ENCODE measurements at regions not wholly inside any gene's neighbourhood (a gene's known extent, or its start where the extent isn't known, plus 50 kb on each side); places are given as distances from the start of the nearest gene placed in this dataset.
"Not testable (repeated sequence)": the region's sequence is repeated elsewhere in the genome, so short reads cannot be mapped to it uniquely, and the experiment has no call there.

DNA sequence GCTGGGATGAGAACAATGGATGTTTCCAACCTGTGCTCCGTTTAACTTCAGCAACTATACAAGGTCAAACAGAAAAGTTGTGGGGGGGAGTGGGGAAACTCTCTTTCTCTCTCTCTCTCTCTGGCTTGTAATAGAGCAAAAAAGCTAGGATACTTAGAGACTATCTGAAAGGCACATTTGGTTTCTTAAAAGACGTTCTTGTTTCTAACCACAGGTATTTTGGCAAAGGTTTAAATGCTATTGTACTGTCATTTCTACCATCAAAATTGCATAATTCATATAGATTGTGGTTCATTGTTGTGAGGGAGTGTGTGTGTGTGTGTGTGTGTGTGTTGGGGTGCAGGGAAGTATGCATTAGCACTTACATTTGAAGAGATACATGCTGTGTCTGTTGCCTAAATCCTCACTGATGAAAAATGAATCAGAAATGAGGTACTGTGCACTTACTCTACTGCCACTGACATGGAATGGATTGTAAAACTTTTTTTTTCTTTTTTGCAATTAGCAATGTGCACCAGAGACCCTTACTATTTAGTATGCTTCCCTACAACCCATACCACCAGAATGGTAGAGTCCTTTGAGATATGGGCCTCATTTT lies 841.0 kb upstream of the PIK3C3 start:
- no peak for DNase-seq

DNA sequence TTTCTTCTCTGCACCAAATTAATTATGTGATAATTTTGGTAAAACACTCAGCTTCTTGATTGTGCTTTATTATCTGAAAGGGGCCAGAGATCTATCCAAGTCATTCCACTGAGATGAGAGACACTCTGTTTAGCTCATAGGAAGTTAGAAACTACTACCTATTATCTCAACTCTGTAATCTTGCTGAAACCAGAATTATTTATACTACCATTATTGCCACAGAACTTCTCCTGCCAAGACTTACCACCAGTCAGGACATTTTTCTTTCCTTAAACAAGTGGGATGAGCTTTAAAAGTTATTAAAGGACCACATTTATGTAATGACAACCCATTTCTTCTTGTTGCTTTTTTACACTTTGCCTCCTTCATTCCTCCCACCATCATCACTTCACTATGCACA lies 855.6 kb upstream of the PIK3C3 start:
- no peak for DNase-seq

DNA sequence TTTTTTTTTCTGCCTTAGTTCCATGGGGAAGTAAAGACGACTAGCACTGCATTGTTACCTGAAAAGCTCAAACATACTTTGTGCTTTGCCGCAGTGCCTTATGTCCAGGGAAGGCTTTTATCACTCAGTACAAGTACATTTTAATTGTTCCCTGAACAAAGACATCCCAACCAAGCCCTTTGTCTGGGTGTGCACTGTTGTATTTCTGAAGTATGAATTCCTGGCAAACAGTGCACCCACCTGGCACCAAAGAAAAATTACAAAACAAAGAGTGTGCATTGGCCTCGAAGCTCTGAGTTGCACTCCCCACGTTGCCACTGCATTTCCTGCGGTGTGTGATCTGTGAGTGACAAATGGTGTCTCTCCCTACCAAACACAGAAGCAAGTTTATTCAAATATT lies 858.5 kb upstream of the PIK3C3 start:
- no peak for DNase-seq

DNA sequence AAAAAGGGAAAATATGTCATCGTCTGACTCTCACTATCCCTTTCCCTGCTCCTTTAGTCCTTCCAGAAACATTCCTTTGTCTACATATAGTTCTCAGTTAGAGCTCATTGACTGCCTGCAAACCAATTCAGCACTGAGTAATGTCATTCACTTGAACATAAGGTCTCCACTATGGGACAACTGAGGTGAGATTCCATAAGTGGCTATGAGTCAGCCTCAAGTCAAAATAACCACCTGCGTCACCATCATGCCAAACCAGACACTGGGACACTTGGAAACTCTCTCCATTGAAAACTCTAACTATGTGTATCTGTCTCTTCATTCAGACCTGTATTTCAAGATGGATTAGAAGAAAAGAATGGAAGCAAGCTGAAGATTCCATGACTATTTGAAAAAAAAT lies 878.0 kb upstream of the PIK3C3 start:
- no peak for DNase-seq

DNA sequence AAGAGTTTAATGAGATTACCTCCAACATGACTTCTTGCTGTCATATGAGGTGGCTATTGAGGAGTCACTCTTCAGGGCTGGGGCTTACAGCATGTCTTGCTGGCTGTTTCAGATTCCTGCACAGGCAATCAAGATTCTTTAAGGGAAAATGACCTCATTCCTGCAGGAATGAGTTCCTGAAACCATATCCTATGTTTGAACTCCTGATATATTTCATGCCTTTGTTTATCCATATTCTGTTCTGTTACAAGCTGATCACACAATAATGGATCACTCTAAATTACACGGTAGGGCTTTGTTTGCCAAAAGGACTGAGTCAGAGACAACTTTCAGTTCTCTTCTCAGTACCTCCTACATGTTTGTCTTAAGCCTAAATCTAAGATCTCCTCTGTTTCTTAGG lies 879.8 kb upstream of the PIK3C3 start:
- no peak for DNase-seq

DNA sequence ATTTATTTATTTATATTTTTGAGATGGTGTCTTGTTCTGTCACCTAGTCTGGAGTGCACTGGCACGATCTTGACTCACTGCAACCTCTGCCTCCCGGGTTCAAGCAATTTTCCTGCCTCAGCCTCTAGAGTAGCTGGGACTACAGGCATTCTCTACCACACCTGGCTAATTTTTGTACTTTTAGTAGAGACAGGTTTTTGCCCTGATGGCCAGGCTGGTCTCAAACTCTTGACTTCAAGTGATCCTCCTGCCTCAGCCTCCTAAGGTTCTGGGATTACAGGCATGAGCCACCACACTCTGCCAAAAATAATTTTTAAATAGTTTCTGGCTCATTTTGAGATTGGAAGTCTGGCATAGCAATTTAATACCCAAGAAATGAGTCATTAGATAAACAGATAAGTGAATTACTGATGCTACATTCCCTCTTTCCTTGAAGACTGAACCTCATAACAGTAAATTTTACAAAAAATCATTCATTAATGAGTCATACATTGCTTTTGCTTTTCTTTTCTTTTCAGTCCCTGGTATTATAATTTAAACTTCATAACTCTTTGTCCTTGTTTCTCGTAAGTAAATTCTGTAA lies 881.6 kb upstream of the PIK3C3 start:
- DNase-seq: no peak

DNA sequence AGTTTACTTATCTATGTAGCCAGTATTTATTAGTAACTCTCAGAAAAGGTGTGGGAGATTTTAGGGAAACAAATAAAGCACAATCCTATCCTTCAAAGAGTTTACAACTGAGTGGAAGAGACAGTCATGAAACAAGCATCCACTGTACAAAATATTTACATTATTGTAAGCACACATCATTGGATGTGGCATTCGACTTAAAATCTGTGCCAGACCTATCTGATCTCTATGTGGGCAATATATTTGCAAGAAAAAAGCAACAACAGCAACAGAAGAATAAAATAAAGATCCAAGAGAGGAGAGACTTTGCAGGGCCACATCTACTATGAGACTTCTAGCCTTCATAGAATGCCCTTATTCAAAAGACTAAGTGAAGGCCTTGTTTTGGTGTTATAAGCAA lies 882.1 kb upstream of the PIK3C3 start:
- DNase-seq: no peak

DNA sequence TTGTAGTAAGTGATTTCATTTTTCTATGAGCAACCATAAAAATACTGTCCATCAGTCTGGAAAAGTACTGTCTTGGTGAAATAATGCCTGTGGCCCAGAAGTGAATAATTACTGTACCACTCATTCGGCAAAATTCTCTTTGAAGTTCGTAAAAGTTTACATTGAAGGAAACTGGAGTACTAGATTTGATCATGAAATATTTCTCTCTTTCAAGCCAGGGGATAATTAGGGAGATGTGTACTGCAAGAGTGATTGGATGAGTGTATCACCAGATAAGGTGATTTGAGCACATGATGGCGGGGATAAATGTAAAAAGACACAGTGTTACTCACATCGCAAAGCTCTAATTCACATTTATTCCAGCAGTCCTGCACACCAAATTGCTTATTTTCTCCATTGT lies 883.2 kb upstream of the PIK3C3 start:
- DNase-seq: no peak

DNA sequence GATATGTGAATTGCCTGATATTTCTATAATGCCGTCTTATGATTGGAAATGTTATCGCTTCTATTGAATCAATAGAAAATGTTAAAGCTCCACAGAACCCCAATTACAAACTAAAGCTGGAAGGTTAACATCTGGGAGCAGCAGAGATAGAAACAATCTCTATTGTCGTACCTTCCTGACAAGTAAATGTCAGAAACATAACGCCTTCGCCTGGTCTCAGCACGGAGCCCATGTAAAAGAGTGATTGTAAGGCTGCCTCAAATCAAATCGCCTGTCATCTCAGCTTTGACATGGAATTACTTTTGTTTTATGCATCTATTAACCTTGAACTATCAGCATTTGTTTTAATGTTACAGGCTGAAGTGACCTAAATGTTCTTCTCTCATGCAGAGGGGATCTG lies 885.9 kb upstream of the PIK3C3 start:
- DNase-seq: no peak

DNA sequence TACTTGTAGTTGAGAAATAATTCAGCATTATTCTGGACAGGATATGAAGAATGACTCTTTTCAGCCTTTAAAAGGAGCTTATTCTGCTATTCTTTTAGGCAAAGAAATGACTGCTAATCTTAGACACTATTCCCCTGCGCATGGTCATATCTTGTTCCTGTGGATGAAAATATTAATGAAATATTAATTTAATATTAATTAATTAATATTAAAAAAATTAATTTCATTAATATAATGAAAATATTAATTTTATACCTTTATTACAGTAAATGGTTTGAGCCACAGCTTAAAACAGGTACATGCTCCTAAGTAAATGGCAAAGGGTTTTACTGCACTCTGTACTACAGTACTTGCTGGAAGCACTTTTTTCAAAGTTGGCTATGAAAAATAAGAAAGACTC lies 890.1 kb upstream of the PIK3C3 start:
- DNase-seq: no peak

DNA sequence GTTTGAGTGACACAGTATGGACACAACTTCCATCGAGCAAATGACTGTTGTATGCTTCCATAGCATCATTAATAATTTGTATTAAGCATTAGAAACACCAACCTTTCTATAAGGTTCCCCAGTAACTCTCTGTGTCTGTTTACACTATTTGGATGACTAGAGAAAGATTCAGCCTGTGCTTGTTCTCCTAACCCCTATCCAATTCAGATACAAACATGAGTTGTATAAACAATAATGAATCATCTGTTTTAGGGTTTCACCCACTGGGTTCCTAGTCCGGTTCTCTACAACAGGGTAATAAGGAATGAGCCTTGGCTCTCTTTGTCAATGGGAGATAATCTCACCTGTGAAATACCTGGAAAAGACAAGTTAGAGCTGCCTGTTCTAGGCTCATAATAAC lies 894.1 kb upstream of the PIK3C3 start:
- DNase-seq: no peak

DNA sequence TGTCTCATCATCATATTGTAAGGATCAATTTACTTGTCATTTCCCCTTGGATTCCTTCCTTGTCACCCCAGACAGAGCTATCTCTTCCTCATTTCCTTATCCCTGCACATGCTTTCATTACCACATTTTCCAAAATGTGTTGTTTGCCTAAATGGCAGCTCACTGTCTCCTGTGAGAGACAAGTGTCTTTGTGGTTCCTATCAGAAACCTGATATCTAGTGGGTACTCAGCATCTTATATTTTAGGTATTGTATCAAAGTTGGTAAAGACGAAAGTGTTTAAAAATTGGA lies 896.0 kb upstream of the PIK3C3 start:
- no peak for DNase-seq

DNA sequence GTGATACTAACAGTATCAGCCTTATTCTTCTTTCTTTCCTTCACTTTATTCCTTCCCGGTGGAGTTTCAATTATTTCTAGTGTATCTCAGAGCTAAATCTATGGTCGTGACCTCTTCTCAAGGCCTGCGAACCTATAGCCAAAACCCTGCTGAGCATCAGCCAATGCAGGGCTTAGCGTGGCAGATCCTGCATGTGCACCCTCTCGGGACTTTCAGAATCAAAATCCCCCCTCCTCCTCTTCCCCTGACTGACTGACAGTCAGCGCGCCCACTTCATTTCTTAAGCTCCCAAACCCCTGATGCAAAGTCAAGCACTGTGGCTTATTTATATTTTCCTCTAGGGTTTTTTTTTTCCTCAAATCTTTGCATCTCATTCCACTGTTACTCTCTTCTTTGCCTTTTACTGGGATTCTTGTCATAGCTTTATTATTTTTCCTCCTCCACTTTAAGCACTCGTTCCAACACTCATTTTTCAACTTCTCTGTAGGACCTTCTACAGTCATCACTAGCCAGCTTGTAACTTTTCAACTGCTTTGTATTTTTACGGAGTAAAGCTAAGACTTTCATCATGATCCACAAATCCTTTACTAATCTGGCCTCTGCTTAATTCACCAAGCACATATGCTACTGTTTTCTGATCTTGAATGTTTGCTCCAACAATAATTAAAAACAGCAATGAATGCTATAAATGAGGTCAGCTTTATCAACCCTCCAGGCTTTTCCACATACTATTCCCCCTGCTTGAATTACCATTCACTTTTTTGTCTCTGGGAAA lies 896.5 kb upstream of the PIK3C3 start:
- no peak for DNase-seq

DNA sequence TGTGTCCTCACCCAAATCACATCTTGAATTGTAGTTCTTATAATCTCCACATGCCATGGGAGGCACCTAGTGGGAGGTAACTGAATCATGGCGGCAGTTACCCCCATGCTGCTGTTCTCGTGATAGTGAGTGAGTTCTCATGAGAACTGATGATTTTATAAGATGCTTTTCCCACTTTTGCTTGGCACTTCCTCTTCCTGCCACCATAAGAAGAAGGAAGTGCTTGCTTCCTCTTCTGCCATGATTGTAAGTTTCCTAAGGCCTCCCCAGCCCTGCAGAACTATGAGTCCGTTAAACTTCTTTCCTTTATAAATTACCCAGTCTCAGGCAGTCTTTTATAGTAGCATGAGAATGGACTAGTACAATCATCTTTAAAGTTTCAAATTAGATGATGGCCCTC lies 902.4 kb upstream of the PIK3C3 start:
- DNase-seq: no peak

DNA sequence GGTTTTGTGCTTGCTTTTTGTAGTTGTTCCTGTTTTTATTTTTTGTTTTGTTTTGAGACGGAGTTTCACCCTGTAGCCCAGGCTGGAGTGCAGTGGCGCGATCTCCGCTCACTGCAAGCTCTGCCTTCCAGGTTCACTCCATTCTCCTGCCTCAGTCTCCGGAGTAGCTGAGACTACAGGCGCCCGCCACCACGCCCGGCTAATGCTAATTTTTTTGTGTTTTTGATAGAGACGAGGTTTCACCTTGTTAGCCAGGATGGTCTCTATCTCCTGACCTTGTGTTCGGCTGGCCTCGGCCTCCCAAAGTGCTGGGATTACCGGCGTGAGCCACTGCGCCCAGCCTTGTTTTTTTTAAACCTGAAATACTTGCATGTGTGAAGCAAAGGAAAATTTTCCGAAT lies 908.8 kb upstream of the PIK3C3 start:
- DNase-seq: not testable (repeated sequence)

DNA sequence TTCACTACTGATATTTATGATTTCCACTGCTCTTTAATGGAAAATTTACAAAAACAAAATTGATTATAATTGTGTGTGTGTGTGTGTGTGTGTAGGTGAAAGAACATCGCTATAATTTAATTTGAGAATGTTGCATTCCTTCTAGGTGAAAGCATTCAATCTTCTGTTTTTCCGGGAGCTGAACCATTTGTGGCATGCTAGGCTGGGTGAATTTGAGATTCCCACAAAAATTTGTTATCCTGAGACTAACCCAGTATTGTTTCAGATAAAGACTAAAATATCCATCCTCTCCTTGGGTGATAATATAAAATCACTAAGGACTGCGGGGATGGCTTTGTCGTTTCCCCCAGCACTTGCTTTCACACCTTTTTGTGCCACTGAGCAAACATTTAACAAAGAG lies 911.2 kb upstream of the PIK3C3 start:
- DNase-seq: no peak

DNA sequence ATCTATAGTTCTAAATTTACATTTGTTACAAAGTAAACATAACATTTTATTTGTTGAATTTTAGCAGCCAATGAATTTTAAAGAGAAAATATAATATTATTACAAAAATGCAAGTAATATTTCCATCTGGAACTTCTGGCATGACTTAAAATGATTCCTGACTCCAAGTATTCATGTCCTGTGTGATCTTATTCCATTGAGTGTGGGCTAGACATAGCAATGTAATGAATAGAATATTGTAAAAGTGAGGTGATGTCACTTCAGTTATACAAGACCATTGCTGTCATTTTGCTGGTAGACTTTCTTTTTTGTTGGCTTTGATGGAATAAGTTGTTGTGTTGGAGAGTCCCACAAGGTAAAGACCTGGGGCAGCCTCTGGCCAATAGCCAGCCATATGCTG lies 912.2 kb upstream of the PIK3C3 start:
- DNase-seq: no peak

DNA sequence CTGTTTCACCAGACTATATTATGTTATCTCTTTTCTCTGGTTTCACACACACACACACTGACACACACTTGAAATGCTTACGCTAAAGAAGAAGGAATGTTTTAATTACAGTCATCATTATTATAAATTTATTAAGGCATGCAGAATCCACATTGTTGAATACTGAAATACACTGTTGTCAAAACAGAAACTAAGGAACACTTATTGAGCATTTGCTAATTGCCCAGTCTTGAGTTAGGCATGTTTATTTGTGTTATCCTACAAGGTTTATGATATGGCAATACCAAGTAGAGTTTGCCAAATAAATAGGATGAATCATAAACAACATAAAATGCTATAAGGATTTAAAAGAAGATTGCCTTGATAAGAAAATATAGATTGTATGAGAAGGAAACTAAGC lies 917.0 kb upstream of the PIK3C3 start:
- no peak for DNase-seq

DNA sequence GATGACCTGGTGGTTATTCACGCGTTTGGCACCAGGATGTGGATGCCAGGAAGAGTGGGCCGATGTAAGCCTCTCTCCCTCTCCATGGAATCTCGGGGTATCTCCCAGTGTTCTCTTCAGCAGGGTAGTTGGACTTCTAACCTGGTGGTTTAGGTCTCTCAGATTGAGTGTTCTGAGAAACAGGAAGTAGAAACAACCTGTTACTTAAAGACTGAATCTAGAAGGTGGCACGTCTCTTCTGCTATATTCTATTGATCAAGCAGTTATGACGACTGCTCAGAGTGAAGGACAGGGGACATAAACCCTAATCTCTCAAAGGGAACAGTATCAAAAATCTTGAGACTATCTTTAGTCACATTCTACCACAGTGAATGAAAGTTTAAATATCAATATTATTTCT lies 918.7 kb upstream of the PIK3C3 start:
- no peak for DNase-seq

DNA sequence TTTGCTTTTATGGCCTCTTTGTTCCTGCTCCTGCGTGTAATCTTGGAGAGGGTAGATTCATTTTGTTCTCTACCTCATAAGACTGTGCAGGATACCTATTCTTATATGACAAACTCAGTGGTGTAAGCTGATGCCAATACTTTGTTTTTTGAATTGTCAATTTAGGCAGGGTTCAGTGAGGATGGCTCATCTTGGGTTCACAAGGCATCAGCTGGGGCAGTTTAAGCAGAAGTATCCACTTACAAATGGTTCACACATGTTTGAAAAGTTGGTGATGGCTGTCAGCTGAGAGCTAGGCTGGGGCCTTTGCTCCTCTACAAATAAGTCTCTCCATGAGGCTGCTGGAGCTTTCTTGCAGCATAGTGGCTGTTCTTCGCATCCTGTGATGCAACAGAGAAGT lies 920.6 kb upstream of the PIK3C3 start:
- no peak for DNase-seq

DNA sequence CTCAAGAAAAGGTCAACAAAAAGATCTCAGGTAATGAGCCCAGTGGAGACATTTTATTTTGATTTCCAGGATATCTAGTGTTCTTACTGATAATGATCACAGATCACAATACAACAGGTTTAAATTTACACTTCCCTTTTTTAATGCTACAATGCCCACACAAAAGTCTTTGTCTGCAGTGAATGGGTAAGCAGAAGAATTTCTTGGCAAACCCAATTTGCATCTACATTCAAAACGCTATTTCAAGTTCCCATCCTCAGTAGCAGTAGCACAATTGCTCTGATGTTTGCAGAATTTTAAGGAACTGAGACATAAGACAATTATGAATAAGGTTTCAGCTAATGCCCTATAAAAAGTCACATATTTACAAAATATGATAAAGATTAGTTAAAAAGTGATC lies 929.4 kb upstream of the PIK3C3 start:
- no peak for DNase-seq

DNA sequence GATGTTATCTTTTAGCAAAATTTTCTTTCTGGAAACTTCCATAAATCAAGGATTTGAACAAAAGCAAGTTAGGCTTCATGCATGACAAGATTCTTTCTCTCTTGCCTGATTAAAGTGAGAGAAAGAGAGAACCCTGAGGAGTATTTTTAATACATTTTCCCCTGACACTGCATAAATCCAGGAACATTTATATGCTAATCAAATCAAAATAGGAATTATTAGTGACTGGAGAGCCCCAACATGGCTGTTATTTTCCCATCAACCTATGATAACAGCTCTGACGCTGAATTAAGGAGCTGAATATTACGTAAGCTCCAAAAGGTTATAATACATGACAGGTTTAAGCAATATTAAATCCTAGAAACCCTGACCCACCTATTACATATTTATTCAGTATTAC lies 930.2 kb upstream of the PIK3C3 start:
- DNase-seq: no peak

DNA sequence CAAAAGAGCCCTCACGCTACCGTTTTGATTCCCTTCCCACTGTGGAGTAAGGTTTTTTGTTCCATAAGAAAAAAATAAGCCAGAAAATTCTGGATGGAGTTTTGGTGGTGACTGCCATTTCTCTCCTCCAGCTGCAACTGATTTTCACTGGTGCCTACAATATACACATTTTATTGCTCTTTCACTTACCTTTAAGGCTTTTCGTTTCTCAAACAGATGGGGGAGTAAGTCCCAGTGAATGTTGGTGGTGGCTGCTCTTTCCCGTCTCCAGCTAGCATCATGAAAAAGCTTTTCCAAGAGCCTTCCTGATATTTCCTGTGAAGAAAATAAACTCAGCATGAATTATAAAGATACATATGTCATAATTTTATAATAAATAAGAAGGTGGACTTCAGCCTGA lies 932.5 kb upstream of the PIK3C3 start:
- no peak for DNase-seq

DNA sequence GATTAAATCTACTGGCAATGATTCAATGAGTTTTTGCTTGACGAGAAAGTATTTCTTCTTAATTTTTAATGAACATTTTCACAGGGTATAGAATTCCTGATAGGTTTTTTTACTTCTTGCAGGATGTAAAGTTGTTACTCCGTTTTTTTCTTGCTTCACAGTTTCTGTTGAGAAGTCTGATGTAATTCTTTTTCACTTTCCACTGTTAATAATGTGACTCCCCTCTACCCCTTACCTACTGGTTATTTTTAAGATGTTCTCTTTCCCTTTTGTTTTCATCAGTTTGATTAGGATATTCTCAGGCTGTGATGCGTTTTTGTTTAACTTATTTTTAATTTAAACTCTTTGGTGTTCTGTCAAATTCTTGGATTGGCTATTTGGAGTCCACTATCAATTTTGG lies 933.9 kb upstream of the PIK3C3 start:
- DNase-seq: no peak

DNA sequence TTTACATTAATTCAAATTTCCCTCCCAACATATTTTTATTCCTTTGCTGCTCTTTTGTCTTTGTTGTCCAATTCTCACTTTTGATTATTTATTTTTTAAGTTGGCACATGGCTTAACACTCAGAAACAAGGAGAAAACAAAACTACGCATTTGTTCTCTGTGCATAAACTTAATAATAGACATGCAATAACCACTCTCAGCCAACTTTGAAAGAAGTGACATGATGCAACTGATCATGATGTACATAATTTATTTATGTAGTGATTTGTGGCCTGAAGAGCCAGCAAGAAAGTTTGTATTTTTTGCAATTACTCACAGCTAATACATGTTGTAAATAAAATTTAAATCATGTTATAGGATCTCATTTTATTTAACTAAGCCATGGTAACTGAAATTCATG lies 942.8 kb upstream of the PIK3C3 start:
- DNase-seq: no peak

Data from CD4-positive, alpha-beta T cell treated with Interleukin-17A for 4 hours (primary cell).